ENCODE measurements at regions not wholly inside any gene's neighbourhood (a gene's known extent, or its start where the extent isn't known, plus 50 kb on each side); places are given as distances from the start of the nearest gene placed in this dataset.

DNA sequence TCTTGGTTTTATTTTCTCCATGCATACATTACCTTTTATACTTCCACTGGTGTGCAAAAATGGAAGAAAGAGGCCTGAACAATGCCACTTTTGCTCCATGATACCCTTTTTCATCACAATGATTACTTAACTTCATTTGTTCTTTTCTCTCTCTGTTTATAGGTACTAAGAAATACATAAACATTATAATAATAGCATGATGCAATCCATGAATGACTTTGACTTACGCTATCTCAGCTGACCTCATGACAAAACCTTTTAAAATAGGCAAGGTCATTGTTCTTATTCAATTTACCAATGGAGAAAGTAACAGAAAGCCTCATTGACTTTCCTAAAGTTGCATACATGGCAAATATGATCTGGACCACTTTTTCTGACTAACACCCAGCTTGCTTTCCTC is 105.1 kb upstream of the ZEB1 start:
- Histone ChIP-seq H3K4me3 (replicated peaks in 1 of 3; ENCODE audit: insufficient read depth in 1 of 3, low read depth in 1 of 3, low read length in 3 of 3) (no peak overlapping the region), H3K27ac (ENCODE audit: insufficient read depth, low read depth, low read length) (no peak overlapping the region), H2AFZ (ENCODE audit: low read depth, low read length) (no peak overlapping the region), H3K27me3 (ENCODE audit: control insufficient read depth in 2 of 2, insufficient read depth in 2 of 2, low read length in 2 of 2) (no peaks in the 10 kb centered on the region), H3K4me1 (ENCODE audit: control insufficient read depth, extremely low read depth, insufficient read depth, low read length) (no peaks in the 10 kb centered on the region), H4K20me1 (replicated peaks; ENCODE audit: control insufficient read depth, extremely low read depth, insufficient read depth, low read length) (no peaks in the 10 kb centered on the region), H3K79me2 (ENCODE audit: control insufficient read depth, insufficient read depth, low read length) (no peaks in the 10 kb centered on the region), H3K9me1 (replicated peaks; ENCODE audit: control insufficient read depth, extremely low read depth, insufficient read depth, low read length) (no peaks in the 10 kb centered on the region), H3K9me3 (replicated peaks; ENCODE audit: control insufficient read depth, insufficient read depth, low read length) (no peaks in the 10 kb centered on the region), H3K9ac (replicated peaks; ENCODE audit: extremely low read depth, insufficient read depth, low read length) (no peak overlapping the region), H3K36me3 (ENCODE audit: control insufficient read depth in 2 of 2, extremely low read depth in 1 of 2, insufficient read depth in 2 of 2, low read length in 2 of 2) (no peaks in the 10 kb centered on the region), H3K4me2 (ENCODE audit: insufficient read depth, low read length) (no peak overlapping the region)
- CTCF ChIA-PET = no interaction called here
- POLR2A ChIA-PET = no interaction called here
- FAIRE-seq (no peak), DNase-seq (ENCODE audit: low read depth, low spot score) (no peak)
- intact Hi-C loops (cut with micrococcal nuclease) (no loop called here), dilution Hi-C loops (cut with MboI; ENCODE audit: extremely low pct_ligation_motif_present, low sequenced_read_pairs) (no loop called here)
- BruUV-seq (replicated peaks) = no TSS peak
- TF ChIP-seq POLR2A (IDR thresholded peaks at IDR 0.05; ENCODE audit: low read depth, low read length) (no peak), POLR2AphosphoS5 (IDR thresholded peaks at IDR 0.05; ENCODE audit: insufficient read depth, low read depth, low read length) (no peak), EZH2 (IDR thresholded peaks at IDR 0.05; ENCODE audit: borderline replicate concordance, low read depth, low read length, severe bottlenecking) (no peak), MYC (IDR thresholded peaks at IDR 0.05; ENCODE audit: low read depth, low read length) (no peak), FOS (IDR thresholded peaks at IDR 0.05; ENCODE audit: borderline replicate concordance, insufficient read depth, low read length) (no peak), JUN (IDR thresholded peaks at IDR 0.05; ENCODE audit: borderline replicate concordance, insufficient read depth, insufficient read length, low read depth) (no peak), GATA2 (IDR thresholded peaks at IDR 0.05; ENCODE audit: insufficient read depth, insufficient read length, low read depth, low read length) (no peak)
- TF ChIP-seq, protein P1, sequence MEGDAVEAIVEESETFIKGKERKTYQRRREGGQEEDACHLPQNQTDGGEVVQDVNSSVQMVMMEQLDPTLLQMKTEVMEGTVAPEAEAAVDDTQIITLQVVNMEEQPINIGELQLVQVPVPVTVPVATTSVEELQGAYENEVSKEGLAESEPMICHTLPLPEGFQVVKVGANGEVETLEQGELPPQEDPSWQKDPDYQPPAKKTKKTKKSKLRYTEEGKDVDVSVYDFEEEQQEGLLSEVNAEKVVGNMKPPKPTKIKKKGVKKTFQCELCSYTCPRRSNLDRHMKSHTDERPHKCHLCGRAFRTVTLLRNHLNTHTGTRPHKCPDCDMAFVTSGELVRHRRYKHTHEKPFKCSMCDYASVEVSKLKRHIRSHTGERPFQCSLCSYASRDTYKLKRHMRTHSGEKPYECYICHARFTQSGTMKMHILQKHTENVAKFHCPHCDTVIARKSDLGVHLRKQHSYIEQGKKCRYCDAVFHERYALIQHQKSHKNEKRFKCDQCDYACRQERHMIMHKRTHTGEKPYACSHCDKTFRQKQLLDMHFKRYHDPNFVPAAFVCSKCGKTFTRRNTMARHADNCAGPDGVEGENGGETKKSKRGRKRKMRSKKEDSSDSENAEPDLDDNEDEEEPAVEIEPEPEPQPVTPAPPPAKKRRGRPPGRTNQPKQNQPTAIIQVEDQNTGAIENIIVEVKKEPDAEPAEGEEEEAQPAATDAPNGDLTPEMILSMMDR (IDR thresholded peaks at IDR 0.05; ENCODE audit: extremely low read depth in 1 of 2, insufficient read depth in 1 of 2, low read depth in 1 of 2, low read length in 2 of 2) = no peak
- TF ChIP-seq, protein P2, sequence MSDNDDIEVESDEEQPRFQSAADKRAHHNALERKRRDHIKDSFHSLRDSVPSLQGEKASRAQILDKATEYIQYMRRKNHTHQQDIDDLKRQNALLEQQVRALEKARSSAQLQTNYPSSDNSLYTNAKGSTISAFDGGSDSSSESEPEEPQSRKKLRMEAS (IDR thresholded peaks at IDR 0.05; ENCODE audit: insufficient read depth, insufficient read length) = no peak
